ENCODE measurements at regions not wholly inside any gene's neighbourhood (a gene's known extent, or its start where the extent isn't known, plus 50 kb on each side); places are given as distances from the start of the nearest gene placed in this dataset.

DNA sequence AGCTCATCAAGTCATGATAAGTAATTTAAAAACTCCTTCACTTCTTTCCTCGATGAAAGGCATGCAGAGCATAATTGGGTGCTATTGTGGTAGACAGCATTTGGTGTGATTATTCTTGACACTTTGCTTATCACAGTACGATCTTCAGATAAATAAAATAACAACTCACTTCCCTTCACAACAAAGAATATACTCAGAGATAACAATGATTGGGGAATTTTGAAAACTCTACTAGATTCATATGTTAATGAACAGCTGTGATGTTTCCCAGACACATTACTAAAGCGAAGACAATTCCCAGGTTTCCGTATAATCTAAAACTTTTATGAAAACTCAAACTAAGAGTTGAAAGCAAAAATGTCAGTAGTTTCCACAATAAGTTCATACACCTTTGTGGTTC, 670.6 kb upstream of the EPHA7 start:
- no peak for DNase-seq
- no peak overlapping the region for H3K4me3 ChIP-seq
- H3K36me3 ChIP-seq = no peaks in the 10 kb centered on the region
- no peaks in the 10 kb centered on the region for H3K4me1 ChIP-seq
- no peaks in the 10 kb centered on the region for H3K27me3 ChIP-seq
- WGBS, 5 donors = 59 to 68% (median 63%) methylated on average over 4 of the region's 4 CpGs
- H3K9me3 ChIP-seq = no peaks in the 10 kb centered on the region
- TF ChIP-seq CTCF (IDR thresholded peaks at IDR 0.05) (no peak), POLR2AphosphoS5 (IDR thresholded peaks at IDR 0.05) (no peak)
- intact Hi-C loops (cut with DNase I; ENCODE audit: low total_unique reads) = no loop called here
- H3K27ac ChIP-seq = no peak overlapping the region

DNA sequence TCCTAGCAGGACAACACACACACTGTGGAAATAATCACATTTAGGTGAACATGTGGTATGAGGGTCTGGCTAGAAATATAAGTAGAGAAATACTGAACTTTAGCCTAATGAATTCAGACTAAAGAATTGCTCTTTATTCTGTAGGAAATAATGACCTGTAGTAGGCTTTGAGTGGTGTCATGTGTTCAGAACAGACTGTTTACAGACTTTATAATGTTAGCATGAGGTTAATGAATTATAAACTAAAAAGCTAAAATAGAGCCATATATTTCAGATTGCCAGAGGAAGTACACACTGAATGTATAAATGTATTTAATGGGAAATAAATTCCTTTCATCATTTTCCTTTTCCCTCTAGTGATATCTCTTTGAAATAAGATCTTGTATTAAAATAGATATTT, 669.5 kb upstream of the EPHA7 start:
- H3K36me3 ChIP-seq = no peaks in the 10 kb centered on the region
- no peaks in the 10 kb centered on the region for H3K27me3 ChIP-seq
- no peaks in the 10 kb centered on the region for H3K4me1 ChIP-seq
- no peak overlapping the region for H3K4me3 ChIP-seq
- no peak for DNase-seq
- no peak overlapping the region for H3K27ac ChIP-seq
- intact Hi-C loops (cut with DNase I; ENCODE audit: low total_unique reads) = no loop called here
- no peak for TF ChIP-seq CTCF (IDR thresholded peaks at IDR 0.05)
- no peak for TF ChIP-seq POLR2A (IDR thresholded peaks at IDR 0.05)
- TF ChIP-seq EP300 (IDR thresholded peaks at IDR 0.05) = no peak
- no peak for TF ChIP-seq POLR2AphosphoS5 (IDR thresholded peaks at IDR 0.05)
- no peaks in the 10 kb centered on the region for H3K9me3 ChIP-seq

DNA sequence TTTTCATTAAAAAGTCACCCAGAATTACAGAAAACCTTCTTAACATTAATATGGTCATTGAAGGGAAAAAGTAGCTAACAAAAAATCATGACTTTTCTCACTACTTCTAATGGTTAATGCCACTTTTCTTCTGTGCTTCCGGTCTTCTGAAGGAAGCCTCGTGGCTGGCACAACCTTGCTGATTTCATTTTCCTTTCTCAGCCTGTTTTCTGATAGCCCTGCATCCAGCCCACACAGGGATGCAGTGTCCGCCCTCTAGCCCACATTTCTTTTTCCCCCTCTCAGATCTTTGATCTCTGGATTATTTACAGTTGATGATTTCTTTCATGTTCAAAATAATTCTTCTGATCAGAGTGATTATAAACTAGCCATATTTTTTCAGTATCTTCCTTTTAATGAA, 655.4 kb upstream of the EPHA7 start:
- no peak overlapping the region for H3K4me3 ChIP-seq
- no peak for DNase-seq
- H3K4me1 ChIP-seq = no peaks in the 10 kb centered on the region
- WGBS, 5 donors = 41 to 55% (median 46%) methylated on average over 3 of the region's 3 CpGs
- intact Hi-C loops (cut with DNase I; ENCODE audit: low total_unique reads) = no loop called here
- no peaks in the 10 kb centered on the region for H3K9me3 ChIP-seq
- H3K27ac ChIP-seq = no peak overlapping the region
- TF ChIP-seq POLR2A (IDR thresholded peaks at IDR 0.05) (no peak), POLR2AphosphoS5 (IDR thresholded peaks at IDR 0.05) (no peak), EP300 (IDR thresholded peaks at IDR 0.05) (no peak), CTCF (IDR thresholded peaks at IDR 0.05) (no peak)
- no peaks in the 10 kb centered on the region for H3K36me3 ChIP-seq
- H3K27me3 ChIP-seq = no peaks in the 10 kb centered on the region

- intact Hi-C loops (cut with DNase I; ENCODE audit: low total_unique reads) = no loop called here
- Histone ChIP-seq H3K4me1 (no peaks in the 10 kb centered on the region), H3K4me3 (no peak overlapping the region), H3K9me3 (no peaks in the 10 kb centered on the region), H3K36me3 (no peaks in the 10 kb centered on the region), H3K27ac (no peak overlapping the region), H3K27me3 (no peaks in the 10 kb centered on the region)
- 6 to 18% (median 17%) methylated on average over 1 of the region's 1 CpG for WGBS, 5 donors
- TF ChIP-seq POLR2AphosphoS5 (IDR thresholded peaks at IDR 0.05) = no peak
- TF ChIP-seq POLR2A (IDR thresholded peaks at IDR 0.05) = no peak
- TF ChIP-seq CTCF (IDR thresholded peaks at IDR 0.05) = no peak
- peak in 1 of 2 donors; percentile 11 for DNase-seq
Measured at GRCh38 chr6:94071835-94072234, 652.5 kb upstream of the EPHA7 start.
